Naive thymus-derived CD8-positive, alpha-beta T cell (primary cell): ENCODE measurements at regions not wholly inside any gene's neighbourhood (a gene's known extent, or its start where the extent isn't known, plus 50 kb on each side); places are given as distances from the start of the nearest gene placed in this dataset.

Experiments
- ATAC-seq, 2 donors: fragments of 150-1000 bp; cut with Tn5 transposase in 1 of 2; sonication (Bioruptor Pico), chemical (Tn5 transposase) in 1 of 2; 1 replicate in 1 of 2; 2 replicates in 1 of 2; pipeline ENCODE4 v1.10.0; 2021; ENCODE audit warnings: mild to moderate bottlenecking in 2 of 2, moderate library complexity in 2 of 2
- POLR2A ChIA-PET: fragments of 350-600 bp; sonication (Branson Sonifier 250); formaldehyde crosslinking; loops from one replicate; lab custom pipeline; 2021; ENCODE audit warnings: antibody characterized with exemption; lab: Charles Lee
- DNase-seq, 10 donors: peaks; one replicate each; pipeline versions ENCODE4 v3.0.0 to v3.0.0-alpha.2; 2020 to 2022
- H3K27ac Mint-ChIP-seq, 10 donors: one replicate each; pipeline ENCODE4 v1.8.0; 2020 to 2022; ENCODE audit warnings: mild to moderate bottlenecking in 10 of 10, mixed read lengths in 10 of 10, moderate library complexity in 4 of 10, inconsistent platforms in 1 of 10
- H3K27me3 Mint-ChIP-seq, 5 donors: one replicate each; pipeline ENCODE4 v1.8.0; 2021 to 2022; ENCODE audit warnings: mixed read lengths in 5 of 5
- H3K36me3 Mint-ChIP-seq, 3 donors: one replicate each; pipeline ENCODE4 v1.8.0; 2020 to 2022; ENCODE audit warnings: mixed read lengths in 3 of 3, mild to moderate bottlenecking in 2 of 3, inconsistent platforms in 1 of 3
- H3K4me1 Mint-ChIP-seq, 4 donors: one replicate each; pipeline ENCODE4 v1.8.0; 2021 to 2022; ENCODE audit warnings: mixed read lengths in 4 of 4
- H3K4me3 Mint-ChIP-seq, 10 donors: one replicate each; pipeline ENCODE4 v1.8.0; 2020 to 2022; ENCODE audit warnings: mild to moderate bottlenecking in 10 of 10, mixed read lengths in 10 of 10, moderate library complexity in 6 of 10, inconsistent platforms in 1 of 10
- H3K9me3 Mint-ChIP-seq, 9 donors: one replicate each; pipeline ENCODE4 v1.8.0; 2020 to 2022; ENCODE audit warnings: mixed read lengths in 9 of 9, mild to moderate bottlenecking in 3 of 9, inconsistent platforms in 1 of 9, moderate library complexity in 1 of 9

DNA sequence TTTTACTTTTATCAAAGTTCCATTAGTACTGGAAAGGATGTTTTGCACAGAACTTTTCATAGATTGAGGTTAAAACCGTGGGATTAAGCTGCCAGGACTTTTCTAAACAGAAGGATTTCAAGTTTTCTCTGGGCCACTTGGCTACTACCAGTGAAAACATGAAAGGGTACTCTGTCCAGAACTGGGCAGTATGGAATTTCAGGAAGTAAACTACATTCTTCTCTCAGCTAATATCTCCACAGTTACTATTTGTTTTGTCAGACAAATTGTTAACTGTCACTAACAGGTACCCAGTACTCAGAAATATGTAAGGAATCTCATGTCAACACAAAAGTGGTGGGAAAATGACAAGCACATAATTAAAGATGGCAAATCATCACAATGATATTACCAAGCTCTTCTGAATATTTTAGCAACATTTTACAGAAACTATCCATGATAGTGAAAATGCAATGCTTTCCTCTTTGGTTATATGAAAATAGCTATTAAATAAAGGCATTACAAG, 454.4 kb downstream of the C4orf33 start:
- no peaks in the 10 kb centered on the region for H3K36me3 Mint-ChIP-seq
- no peaks in the 10 kb centered on the region for H3K4me1 Mint-ChIP-seq
- H3K4me3 Mint-ChIP-seq, result no peak overlapping the region
- ATAC-seq (no peak), DNase-seq (no peak)
- H3K9me3 Mint-ChIP-seq, result peaks cover 0 to 1% (median 0%) of the 10 kb centered on the region in 9 donors
- H3K27me3 Mint-ChIP-seq, result peaks cover 0 to 1% (median 0%) of the 10 kb centered on the region in 5 donors
- POLR2A ChIA-PET, result no interaction called here
- H3K27ac Mint-ChIP-seq, result no peak overlapping the region

DNA sequence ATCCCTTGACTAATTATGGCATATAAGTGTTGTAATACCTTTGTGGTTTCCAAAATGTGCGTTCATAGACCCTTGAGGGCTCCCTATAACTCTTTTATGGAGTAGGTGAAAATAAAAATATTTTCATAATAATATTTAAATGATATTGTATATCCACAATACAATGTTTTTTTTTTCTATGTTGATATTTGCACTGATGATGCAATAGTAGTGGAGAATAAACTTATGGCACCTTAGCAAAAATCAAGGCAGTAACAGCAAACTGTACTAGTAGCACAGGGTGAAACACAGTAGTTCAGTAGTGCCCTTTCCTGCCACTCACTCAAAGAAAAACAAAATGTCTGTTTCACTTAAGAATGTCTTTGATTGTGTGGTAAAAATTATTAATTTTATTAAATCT, 465.3 kb downstream of the C4orf33 start:
- ATAC-seq, result no peak
- no peak overlapping the region for H3K4me3 Mint-ChIP-seq
- no peak for DNase-seq
- H3K4me1 Mint-ChIP-seq, result no peaks in the 10 kb centered on the region
- POLR2A ChIA-PET, result no interaction called here
- H3K27me3 Mint-ChIP-seq, result peaks cover 0 to 7% (median 0%) of the 10 kb centered on the region in 5 donors
- no peak overlapping the region for H3K27ac Mint-ChIP-seq
- no peaks in the 10 kb centered on the region for H3K36me3 Mint-ChIP-seq
- peaks cover 0 to 4% (median 0%) of the 10 kb centered on the region in 9 donors for H3K9me3 Mint-ChIP-seq

DNA sequence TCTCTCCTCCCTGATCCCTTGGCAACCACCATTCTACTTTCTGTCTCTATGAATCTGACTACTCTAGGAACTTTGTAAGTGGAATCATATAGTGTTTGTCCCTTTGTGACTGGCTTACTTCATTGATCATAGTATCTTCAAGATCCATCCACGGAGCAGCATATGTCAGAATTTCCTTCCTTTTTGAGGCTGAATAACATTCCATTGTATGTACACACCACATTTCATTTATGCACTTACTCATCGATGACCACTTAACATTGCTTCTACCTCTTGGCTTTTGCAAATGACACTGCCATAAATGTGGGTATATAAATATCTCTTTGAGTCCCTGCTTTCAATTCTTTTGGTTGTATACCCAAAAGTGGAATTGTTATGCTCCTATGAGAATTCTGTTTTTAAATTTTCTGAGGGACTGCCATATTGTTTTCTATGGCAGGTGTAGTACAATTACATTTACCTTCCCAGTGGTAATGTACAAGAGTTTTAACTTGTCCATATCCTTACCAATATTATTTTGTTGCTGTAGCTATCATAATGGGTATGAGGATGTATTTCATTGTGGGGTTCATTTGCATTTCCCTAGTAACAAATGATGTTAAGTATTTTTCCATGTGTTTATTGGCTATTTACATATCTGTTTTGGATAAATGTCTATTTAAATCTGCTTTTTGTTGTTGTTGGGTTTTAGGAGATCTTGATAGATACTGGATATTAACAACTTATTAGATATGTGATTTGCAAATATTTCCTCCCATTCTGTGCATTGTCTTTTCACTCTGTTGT, 466.1 kb downstream of the C4orf33 start:
- no peak overlapping the region for H3K27ac Mint-ChIP-seq
- POLR2A ChIA-PET, result no interaction called here
- peaks cover 0 to 6% (median 0%) of the 10 kb centered on the region in 5 donors for H3K27me3 Mint-ChIP-seq
- no peaks in the 10 kb centered on the region for H3K36me3 Mint-ChIP-seq
- H3K9me3 Mint-ChIP-seq, result peaks cover 0 to 4% (median 0%) of the 10 kb centered on the region in 9 donors
- no peak overlapping the region for H3K4me3 Mint-ChIP-seq
- DNase-seq, result no peak
- no peaks in the 10 kb centered on the region for H3K4me1 Mint-ChIP-seq
- no peak for ATAC-seq

DNA sequence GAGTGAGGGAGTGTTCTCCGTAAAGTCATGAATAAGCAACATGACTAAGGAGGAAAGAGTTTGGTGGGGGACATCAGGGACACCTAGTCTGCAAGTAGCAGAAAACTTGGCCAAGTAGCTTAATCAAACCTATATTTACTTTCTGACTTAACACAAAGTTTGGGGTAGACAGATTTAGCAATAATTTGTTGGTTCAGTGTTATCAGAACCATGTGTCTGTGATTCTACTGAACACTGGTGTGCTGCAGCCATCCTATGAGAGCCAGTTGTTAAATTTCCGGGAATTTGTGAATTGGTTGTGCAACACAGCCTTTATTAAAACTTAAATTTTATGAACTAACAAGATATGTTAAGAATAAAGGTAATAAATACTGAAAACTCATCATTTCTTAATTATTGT, 469.3 kb downstream of the C4orf33 start:
- no peak for ATAC-seq

DNA sequence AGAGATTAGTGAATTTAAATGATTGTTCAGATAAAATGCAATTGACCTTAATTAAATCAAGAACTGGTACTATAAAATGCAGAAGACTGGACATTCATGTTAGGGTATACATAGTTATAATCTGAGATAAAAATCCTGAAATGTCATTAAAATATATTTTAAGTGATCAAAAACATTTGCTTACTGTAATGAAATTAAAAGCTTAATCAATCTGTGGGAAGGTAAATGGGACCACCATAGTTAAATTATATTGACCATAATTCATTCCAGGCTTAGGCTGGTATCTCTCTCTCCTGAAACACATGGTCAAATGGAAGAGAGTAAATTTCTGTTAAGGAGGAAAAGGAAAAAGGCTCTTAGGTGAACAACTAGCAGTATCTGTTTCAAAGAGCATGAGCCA, 474.4 kb downstream of the C4orf33 start:
- POLR2A ChIA-PET, result no interaction called here
- Mint-ChIP-seq H3K4me1 (no peaks in the 10 kb centered on the region), H3K36me3 (no peaks in the 10 kb centered on the region), H3K27ac (no peak overlapping the region), H3K27me3 (no peaks in the 10 kb centered on the region), H3K9me3 (peaks cover 0 to 6% (median 0%) of the 10 kb centered on the region in 9 donors), H3K4me3 (no peak overlapping the region)
- ATAC-seq (no peak), DNase-seq (no peak)

More for the DNA sequence above, 469.3 kb downstream of the C4orf33 start:
- H3K9me3 Mint-ChIP-seq, result peaks cover 0 to 4% (median 0%) of the 10 kb centered on the region in 9 donors
- H3K27ac Mint-ChIP-seq, result no peak overlapping the region
- no peak overlapping the region for H3K4me3 Mint-ChIP-seq
- no peaks in the 10 kb centered on the region for H3K4me1 Mint-ChIP-seq
- POLR2A ChIA-PET, result no interaction called here
- peaks cover 0 to 6% (median 0%) of the 10 kb centered on the region in 5 donors for H3K27me3 Mint-ChIP-seq
- H3K36me3 Mint-ChIP-seq, result no peaks in the 10 kb centered on the region
- DNase-seq, result no peak

DNA sequence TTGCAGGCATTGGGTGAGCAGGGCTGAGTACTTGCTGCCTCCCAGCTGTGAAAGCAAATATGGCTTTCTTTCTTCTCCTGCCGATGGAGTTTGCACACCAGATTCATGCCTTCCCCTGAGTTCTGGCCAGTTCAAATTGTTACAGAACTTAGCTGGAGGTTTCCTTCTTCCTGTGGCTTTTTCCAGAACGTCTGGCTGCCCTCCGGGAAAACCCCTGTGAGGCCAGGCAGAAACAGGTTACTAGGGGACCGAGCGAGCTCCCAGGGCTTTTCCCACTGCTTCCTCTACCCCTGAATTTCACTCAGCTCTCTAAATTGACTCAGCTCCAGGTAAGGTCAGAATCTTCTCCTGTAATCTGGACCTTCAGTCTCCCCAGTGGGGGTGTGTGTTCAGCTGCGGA, 482.4 kb downstream of the C4orf33 start:
- Mint-ChIP-seq H3K27me3 (peaks cover 0 to 3% (median 0%) of the 10 kb centered on the region in 5 donors), H3K27ac (no peak overlapping the region), H3K36me3 (no peaks in the 10 kb centered on the region), H3K4me3 (no peak overlapping the region), H3K4me1 (no peaks in the 10 kb centered on the region), H3K9me3 (peaks cover 0 to 8% (median 0%) of the 10 kb centered on the region in 9 donors)
- no peak for ATAC-seq
- POLR2A ChIA-PET, result no interaction called here
- DNase-seq, result no peak

DNA sequence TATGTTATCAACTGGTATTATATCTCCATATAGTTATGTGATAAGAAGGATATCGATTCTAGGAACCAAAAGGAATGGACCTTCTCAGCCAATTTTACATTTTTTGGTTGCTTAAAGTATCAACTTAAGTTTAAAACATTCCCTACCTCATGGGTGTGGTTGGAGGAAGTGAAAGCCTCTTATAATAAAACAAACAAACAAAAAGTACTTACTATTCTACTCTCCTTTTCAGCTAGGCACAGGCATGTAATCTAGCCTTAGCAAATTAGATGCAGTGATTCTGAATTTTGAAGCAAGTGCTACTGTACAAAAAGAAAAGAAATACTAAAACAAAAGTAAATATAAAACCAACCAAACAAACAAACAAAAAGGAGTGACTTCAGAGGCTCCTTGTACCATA, 485.4 kb downstream of the C4orf33 start:
- H3K4me3 Mint-ChIP-seq, result no peak overlapping the region
- peaks cover 0 to 10% (median 2%) of the 10 kb centered on the region in 9 donors for H3K9me3 Mint-ChIP-seq
- no peak for DNase-seq
- H3K4me1 Mint-ChIP-seq, result no peaks in the 10 kb centered on the region
- peaks cover 0 to 4% (median 0%) of the 10 kb centered on the region in 5 donors for H3K27me3 Mint-ChIP-seq
- H3K36me3 Mint-ChIP-seq, result no peaks in the 10 kb centered on the region
- no peak overlapping the region for H3K27ac Mint-ChIP-seq
- ATAC-seq, result no peak
- POLR2A ChIA-PET, result no interaction called here

DNA sequence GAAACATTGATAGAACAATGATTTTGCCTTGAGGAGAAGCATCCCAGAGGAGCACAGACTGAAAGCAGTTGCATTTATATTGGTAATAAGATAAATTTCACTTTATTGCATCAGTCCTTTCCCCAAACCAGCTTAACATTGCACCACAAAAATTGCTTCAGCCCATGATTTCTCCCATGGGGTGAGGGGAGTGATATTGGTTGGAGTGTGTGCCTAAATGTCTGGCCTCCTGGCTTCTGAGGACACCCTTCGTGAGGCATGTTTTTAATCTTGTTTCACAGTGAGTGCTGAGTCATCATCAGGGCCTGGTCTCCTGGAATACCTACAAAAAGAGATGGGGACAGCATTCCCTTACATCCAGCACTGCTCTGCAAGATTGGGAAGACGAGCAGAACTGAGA, 487.9 kb downstream of the C4orf33 start:
- Mint-ChIP-seq H3K27me3 (peaks cover 0 to 4% (median 0%) of the 10 kb centered on the region in 5 donors), H3K4me3 (no peak overlapping the region), H3K27ac (no peak overlapping the region), H3K4me1 (no peaks in the 10 kb centered on the region), H3K9me3 (peaks cover 0 to 13% (median 6%) of the 10 kb centered on the region in 9 donors), H3K36me3 (no peaks in the 10 kb centered on the region)
- POLR2A ChIA-PET, result no interaction called here
- ATAC-seq (no peak), DNase-seq (no peak)

DNA sequence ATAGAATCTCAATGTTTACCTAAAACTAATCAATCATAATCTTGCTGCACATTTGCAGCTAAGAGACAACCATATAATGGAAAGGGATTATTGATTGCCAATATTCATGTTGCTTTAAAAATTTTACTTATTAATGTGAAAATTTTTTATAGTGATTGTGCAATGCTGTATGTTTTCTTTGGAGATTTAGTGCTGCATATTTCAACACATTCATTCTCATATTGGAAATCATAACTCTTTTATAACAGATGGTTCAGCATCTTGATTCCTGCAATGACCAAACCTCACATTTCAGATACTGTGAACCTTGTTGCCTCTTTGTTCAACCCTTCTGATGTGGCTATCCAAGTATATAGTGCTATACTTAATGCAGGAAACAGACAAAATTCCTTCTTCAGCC, 502.6 kb downstream of the C4orf33 start:
- ATAC-seq (no peak), DNase-seq (no peak)
- Mint-ChIP-seq H3K36me3 (no peaks in the 10 kb centered on the region), H3K4me1 (no peaks in the 10 kb centered on the region), H3K4me3 (no peak overlapping the region), H3K9me3 (peaks cover 0 to 7% (median 3%) of the 10 kb centered on the region in 9 donors), H3K27ac (no peak overlapping the region), H3K27me3 (no peaks in the 10 kb centered on the region)
- POLR2A ChIA-PET, result no interaction called here

DNA sequence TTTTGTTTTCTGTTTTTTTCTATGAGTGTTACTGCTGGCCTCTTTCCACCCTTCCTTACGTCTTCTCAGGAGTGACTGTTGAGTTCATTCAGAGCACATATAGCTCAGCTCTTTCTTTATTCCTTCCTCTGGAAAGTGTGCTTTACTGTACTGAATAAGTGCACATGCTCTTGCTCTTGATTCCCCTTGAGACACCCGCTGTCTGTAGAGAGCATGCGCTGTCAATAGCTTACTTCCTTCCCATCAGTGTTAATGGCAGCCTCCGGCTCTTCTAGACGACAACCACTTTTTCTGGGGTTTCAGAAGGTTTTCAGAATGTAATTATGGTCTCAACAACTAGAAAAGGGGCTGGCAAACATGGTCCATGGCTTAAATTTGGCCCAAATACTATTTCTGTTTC, 504.9 kb downstream of the C4orf33 start:
- Mint-ChIP-seq H3K4me3 (no peak overlapping the region), H3K9me3 (peaks cover 0 to 6% (median 0%) of the 10 kb centered on the region in 9 donors), H3K36me3 (no peaks in the 10 kb centered on the region), H3K27me3 (no peaks in the 10 kb centered on the region), H3K4me1 (no peaks in the 10 kb centered on the region), H3K27ac (no peak overlapping the region)
- DNase-seq (no peak), ATAC-seq (no peak)
- POLR2A ChIA-PET, result no interaction called here

DNA sequence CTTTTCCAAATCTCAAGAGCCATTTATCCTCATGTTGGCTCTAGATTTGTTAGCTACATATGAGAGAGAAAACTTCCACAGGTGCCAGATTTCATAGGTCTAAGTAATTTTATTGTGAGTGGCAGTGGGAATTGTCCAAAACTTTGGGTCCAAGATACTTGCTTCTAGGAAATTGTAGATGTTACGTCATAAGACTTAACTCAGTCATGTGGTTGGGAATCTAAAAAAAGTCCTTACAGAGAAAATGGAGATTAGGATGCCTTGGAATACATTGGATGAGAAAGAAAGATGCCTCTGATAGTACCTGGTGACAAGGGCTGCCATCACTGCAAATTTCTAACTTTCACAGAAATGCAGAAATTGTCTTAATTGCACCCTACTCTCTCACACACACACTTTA, 506.5 kb downstream of the C4orf33 start:
- Mint-ChIP-seq H3K27me3 (no peaks in the 10 kb centered on the region), H3K36me3 (no peaks in the 10 kb centered on the region), H3K4me3 (no peak overlapping the region), H3K4me1 (no peaks in the 10 kb centered on the region), H3K9me3 (peaks cover 0 to 6% (median 0%) of the 10 kb centered on the region in 9 donors), H3K27ac (no peak overlapping the region)
- ATAC-seq, result no peak
- no peak for DNase-seq
- POLR2A ChIA-PET, result no interaction called here

DNA sequence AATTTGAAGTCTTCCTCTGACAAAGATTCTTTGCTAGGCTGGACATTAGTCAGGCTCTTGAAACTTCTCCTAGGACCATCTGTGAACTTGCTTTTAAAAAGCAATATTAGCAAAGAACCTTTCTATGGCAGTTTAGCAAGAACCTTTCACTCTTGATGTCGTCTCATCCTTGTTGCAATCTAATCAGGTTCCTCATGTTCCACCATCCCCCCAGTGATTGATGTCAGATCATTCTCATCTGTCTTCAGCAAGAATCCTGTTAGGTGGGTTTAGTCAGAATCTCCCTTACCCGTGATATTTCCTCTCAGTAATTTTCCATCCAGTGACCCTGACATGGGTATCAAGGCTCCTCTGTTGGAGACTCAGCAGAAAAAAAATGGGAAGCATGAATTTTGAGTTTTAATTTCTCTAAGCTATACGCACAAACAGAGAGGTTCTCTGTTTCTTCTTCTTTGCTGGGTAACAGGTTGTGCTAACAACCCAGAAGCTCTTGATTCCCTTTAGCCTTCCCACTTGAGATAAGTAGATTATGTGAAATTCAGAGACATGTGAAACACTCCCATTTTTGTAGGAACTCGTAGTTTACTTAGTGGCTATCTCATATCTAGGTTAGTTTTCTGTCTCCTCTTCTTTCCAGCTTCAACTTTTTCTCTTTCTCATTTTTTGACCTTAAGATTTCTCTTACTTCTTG, 507.4 kb downstream of the C4orf33 start:
- Mint-ChIP-seq H3K4me3 (no peak overlapping the region), H3K9me3 (peaks cover 0 to 6% (median 0%) of the 10 kb centered on the region in 9 donors), H3K27me3 (no peaks in the 10 kb centered on the region), H3K27ac (no peak overlapping the region), H3K36me3 (no peaks in the 10 kb centered on the region), H3K4me1 (no peaks in the 10 kb centered on the region)
- POLR2A ChIA-PET, result no interaction called here
- ATAC-seq, result no peak
- DNase-seq, result no peak

DNA sequence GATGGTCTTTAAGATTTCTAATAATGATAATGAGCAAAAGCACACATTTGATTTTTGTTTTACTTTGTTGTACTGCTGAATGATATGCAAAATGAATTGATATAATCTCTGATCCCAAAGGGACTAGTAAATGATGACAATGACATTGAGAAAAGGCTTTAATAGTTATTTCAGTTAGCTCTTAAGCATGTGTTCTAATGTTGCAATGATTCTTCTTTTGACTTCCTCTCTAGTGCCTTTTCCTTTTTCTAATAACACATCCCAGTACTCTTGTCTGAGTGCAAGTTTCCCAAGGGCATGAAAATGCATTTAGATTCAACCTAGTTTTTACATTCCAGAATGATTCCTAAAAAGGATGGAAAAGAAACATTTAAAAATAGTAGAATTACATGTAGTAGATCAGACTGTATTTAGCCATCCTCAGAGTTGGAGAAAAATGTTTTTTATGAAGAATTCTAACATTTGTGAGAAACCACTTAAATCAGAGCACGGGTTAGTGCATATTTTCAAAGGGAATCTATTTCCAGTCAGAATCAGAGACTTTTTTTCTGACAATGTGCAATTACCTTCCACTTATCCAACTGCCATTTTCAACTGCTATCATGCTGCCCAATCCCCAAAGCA, 508.8 kb downstream of the C4orf33 start:
- Mint-ChIP-seq H3K27ac (no peak overlapping the region), H3K4me3 (no peak overlapping the region), H3K36me3 (no peaks in the 10 kb centered on the region), H3K27me3 (no peaks in the 10 kb centered on the region), H3K9me3 (peaks cover 0 to 7% (median 0%) of the 10 kb centered on the region in 9 donors), H3K4me1 (no peaks in the 10 kb centered on the region)
- DNase-seq, result no peak
- no peak for ATAC-seq
- POLR2A ChIA-PET, result no interaction called here
